ENCODE measurements at regions not wholly inside any gene's neighbourhood (a gene's known extent, or its start where the extent isn't known, plus 50 kb on each side); places are given as distances from the start of the nearest gene placed in this dataset.

DNA sequence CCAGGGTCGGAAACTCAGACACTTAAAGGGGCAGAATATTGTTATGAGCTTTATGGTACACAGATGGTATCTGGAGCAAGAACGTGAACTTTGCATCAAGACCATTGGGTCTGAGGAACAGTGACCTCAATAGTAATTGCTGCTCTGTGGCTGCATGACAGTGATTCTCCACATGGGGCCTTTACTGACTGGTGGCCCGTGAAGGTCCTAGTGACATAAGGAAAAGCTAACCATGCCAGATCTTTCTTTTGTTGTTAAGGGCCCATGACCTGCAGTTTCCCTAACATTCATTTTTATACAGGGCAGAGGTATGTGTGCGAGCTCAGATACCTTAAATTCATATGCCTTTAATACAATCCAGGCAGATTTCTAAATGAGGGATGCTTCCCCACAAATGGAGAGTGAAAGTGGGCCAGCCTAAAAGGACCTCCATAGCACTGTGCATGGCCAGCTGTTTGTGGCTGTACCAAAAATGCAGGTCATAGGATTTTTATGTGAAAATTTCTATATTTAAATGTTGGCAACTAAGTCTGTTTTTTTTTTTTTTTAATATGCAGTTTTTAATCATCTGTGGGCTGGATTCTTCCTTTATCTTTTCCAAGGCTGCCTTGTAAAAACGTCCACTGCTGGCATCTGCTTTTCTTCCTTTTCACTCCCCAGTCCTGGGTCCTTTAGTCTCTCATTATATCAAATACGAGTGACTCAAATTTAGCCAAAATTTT, 188.0 kb upstream of the IL12A start:
- DNase-seq, result no peak

DNA sequence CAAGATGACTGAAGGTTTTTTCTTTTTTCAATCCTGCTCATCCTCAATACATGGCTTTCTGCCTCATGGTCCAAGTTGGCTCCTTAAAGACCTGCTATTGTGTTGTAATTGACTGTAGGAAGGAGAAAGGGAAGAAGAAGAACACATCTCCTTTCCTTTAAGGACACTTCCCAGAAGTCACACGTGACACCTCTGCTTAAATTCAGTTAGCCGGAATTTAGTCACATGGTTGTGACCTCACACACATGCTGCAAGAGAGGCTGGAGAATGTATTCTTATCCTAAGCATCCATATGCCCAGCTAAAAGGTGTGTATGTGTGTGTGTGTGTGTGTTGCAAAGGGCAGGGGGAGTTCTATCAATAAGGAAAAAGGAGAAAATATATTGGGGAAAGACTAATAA, 185.8 kb upstream of the IL12A start:
- DNase-seq, result no peak

- no peak for DNase-seq
Observed at GRCh38 chr3:159803459-159803858, 185.2 kb upstream of the IL12A start.

- DNase-seq, result no peak
Observed at GRCh38 chr3:159804726-159805410, 183.8 kb upstream of the IL12A start.

- DNase-seq, result no peak
Observed at GRCh38 chr3:159805411-159805772, 183.2 kb upstream of the IL12A start.

DNA sequence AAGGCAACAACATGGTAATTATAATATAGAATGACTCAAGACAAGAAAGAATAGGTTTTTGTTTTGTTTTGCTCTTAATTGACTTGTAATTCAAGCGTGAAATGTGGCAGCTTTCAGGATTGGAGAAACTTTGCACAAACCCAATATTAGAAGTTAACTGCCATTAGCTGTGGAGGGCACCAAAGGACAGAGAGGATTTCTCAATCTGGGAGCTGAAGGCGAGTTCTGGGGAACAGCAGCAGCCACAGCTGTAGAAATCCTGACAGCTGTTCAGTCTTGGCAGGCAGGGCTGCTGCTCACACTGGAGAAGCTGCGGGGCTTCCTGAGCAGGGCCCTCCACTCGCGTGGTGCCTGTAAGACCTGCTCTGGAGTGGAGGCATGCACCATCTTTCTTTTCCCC, 182.2 kb upstream of the IL12A start:
- DNase-seq, result no peak

DNA sequence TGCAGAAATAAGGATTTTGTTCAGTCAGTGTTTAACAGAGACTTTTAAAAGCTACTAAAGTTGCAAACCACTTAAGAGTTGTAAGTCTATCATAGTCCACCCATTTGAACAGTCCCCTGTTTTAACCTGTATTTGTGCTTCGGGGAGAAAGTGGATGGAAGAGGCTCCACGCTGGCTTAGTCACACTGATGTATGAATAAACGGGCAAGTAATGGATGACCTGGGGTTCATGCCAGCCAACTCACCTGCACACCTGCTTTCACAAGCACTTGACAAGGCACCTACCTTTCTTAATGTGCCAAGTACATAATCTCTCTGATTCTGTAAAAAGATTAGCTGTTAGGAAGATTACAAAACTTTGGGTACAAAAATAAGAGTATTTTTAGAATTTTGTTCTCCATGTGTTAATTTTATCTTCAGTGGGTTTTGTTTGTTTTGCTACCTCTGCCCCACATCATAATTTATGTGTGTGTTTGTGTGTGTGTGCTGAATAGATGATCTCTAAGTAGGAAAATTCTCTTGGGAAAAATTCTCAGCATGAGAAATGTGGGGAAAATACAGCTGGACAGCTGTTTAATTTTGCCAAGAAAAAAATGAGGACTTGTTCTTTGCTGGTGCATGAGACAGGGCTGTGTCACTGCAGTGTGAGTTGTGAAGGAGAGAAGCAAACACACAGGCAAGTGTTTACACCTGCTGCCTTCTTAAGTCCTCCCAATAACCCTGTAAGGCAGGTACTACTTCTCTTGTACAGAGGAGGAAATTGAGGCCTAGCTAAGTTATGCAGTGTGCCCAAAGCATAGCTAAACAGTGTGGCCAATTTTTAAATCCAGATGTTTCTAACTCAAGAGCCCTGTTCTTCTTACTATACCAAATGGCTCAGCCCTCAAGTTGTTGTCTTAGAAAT, 181.2 kb upstream of the IL12A start:
- no peak for DNase-seq

DNA sequence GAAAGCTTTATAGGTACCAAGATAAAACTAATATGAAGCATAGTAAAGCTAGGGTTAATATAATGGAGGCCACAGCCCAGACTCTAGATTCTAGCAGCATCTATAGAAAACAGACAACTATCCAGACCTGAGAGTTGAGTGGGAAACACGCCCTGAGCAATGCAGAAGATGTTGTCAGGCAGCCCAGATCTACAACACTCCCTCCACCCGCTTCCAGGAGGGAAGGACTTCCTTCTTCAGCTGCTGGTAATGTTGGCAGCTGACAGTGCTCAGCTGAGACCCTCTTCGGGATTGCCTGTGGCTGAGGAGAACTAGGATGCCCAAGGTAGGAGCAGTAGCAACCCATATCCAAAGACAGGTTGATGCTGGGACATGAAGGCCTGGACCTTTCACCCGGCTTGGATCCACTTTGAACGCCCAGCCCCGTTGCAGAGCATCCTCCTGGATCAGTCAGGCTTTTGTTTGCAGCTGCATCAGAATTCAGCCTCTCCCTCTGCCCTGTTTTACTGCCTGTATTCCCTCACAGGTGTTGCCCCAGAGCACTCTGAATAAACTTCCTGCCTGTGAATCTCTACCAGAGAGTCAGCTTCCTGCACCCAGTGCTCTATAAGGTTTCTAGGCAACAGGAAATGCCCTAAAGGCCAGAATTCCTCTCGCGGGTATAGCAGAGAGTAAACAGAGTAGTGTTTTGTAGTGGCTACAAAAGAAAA, 174.7 kb upstream of the IL12A start:
- DNase-seq, result no peak

GRCh38 chr3:159816512-159816911, 172.1 kb upstream of the IL12A start:
- DNase-seq, result no peak

GRCh38 chr3:159817126-159817525, 171.5 kb upstream of the IL12A start:
- DNase-seq, result no peak

DNA sequence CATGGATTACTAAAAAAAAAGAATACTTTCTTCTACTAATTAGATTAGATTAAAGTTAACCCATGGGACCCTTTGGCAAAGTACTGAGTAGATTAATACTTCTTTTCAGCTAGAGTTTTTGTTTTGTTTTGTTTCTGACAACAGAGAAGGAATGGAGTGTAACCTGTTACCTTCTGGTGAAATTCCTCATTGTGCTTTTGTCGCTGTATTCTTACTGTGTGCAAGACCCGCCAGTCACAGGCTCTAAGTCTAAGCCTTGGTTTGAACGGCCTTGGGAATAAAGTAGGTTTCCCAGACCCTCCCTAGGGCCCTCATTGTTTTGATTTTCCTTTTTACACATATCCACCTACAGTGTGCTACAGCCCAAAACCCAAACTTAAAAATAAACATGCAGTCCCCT, 171.1 kb upstream of the IL12A start:
- no peak for DNase-seq

DNA sequence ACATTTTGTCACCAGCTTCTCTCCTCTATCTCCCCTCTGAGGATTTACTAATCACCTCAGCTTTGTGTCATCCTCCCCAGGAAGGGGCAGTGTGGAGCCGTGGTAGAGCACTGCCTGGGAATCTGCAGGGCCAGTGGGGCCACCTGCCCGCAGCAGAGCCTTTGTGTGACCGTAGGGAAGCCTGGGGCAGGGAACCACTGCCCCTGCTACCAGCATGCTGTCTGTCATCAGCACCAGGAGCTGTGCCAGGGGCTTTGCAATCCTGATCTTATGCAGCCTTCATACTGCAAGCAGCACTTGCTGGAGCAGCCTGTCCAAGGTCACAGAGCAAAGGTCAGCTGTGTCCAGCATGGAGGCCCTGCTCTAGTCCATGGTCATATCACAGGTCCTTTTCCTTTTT, 170.2 kb upstream of the IL12A start:
- no peak for DNase-seq

GRCh38 chr3:159818997-159819500, 169.6 kb upstream of the IL12A start:
- DNase-seq, result no peak

GRCh38 chr3:159819676-159820075, 169.0 kb upstream of the IL12A start:
- DNase-seq, result no peak

DNA sequence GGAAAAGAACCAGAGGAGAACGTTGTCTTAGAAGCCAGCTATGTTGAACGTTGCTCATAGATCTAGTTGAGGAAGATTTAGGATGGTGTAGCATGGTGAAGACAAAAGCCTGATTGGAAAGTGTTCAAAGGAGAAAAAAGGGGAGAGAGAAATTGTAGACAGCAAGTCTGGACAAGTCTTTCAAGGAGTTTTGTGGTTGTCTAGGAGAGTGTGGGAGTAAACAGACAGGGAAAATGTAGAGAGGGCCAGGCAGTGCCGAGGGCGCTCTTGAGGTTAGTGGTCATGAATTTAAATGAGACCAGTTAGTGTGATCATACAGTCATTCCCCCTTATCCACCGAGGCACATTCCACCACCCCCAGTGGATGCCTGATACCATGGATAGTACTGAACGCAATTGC, 167.5 kb upstream of the IL12A start:
- no peak for DNase-seq

GRCh38 chr3:159821736-159822135, 166.9 kb upstream of the IL12A start:
- no peak for DNase-seq

- DNase-seq, result no peak
Observed at GRCh38 chr3:159823780-159824179, 164.9 kb upstream of the IL12A start.

GRCh38 chr3:159824333-159824732, 164.3 kb upstream of the IL12A start:
- no peak for DNase-seq

- no peak for DNase-seq
Observed at GRCh38 chr3:159825216-159825854, 163.3 kb upstream of the IL12A start.

DNA sequence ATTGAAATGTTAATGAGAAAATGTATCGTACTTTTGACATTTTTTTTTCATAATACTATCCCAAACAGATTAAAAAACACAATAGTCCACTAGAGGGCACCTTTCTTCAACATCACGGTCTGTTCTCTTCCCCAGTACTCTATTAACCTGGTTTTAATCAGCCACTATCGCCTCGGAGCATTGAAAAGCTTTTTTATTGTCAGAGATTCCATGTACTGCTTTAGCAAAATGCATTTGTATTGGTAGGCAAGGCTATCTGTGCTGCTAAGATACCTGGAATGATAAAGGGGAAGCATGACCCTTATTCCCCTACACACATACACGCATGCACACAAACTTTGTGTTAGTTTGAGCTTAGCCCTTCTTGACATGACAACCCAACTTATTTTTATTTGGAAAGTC, 160.1 kb upstream of the IL12A start:
- no peak for DNase-seq

DNA sequence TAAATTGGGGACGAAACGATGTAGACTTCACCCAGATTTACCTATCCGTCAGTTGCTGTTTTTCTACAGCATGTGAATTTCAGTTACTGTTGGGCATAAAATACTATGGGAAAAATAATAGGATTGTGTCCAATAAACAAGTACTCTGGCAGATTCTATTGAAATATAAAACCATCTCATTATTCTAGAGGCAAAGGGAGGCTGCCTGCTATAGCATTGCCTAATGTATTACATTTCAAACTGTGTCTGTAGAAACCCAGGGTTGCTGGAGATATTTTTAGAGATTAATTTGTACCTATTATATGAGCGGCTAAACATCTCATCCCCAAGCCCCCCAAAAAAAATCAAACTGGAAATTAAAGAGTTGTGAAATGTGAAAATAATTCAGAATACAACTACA, 159.6 kb upstream of the IL12A start:
- DNase-seq, result no peak

GRCh38 chr3:159829539-159830227, 159.0 kb upstream of the IL12A start:
- no peak for DNase-seq
